Ishikawa (cell line): ENCODE measurements at regions not wholly inside any gene's neighbourhood (a gene's known extent, or its start where the extent isn't known, plus 50 kb on each side); places are given as distances from the start of the nearest gene placed in this dataset.

Experiments
- CEBPB ChIP-seq: IDR thresholded peaks from 2 replicates; pipeline ENCODE4 v1.6.1; 2012
- CREB1 ChIP-seq: IDR thresholded peaks from 2 replicates; pipeline ENCODE4 v1.6.1; 2012; ENCODE audit warnings: low read depth
- EGR1 ChIP-seq: IDR thresholded peaks from 2 replicates; pipeline ENCODE4 v1.6.1; 2012
- EP300 ChIP-seq: IDR thresholded peaks from 2 replicates; pipeline ENCODE4 v1.6.1; 2012; ENCODE audit warnings: borderline replicate concordance
- FOXM1 ChIP-seq: IDR thresholded peaks from 2 replicates; pipeline ENCODE4 v1.6.1; 2012; ENCODE audit warnings: low read depth, borderline replicate concordance
- NFIC ChIP-seq: IDR thresholded peaks from 2 replicates; pipeline ENCODE4 v1.6.1; 2012
- RAD21 ChIP-seq: IDR thresholded peaks from 2 replicates; pipeline ENCODE4 v1.6.1; 2012; ENCODE audit warnings: low read depth
- TAF1 ChIP-seq: IDR thresholded peaks from 2 replicates; pipeline ENCODE4 v1.6.1; 2012; ENCODE audit warnings: low read depth, mild to moderate bottlenecking
- TCF12 ChIP-seq: IDR thresholded peaks from 2 replicates; pipeline ENCODE4 v1.6.1; 2012; ENCODE audit warnings: low read depth
- TEAD4 ChIP-seq: IDR thresholded peaks from 2 replicates; pipeline ENCODE4 v1.6.1; 2012
- YY1 ChIP-seq: IDR thresholded peaks from 2 replicates; pipeline ENCODE4 v1.6.1; 2012; ENCODE audit warnings: low read depth
- ZBTB7A ChIP-seq: IDR thresholded peaks from 2 replicates; pipeline ENCODE4 v1.6.1; 2012; ENCODE audit warnings: low read depth
- TF ChIP-seq, protein P1 (sequence below): IDR thresholded peaks from 2 replicates; pipeline ENCODE4 v1.6.1; 2012
- TF ChIP-seq, protein P2 (sequence below): IDR thresholded peaks from 2 replicates; pipeline ENCODE4 v1.6.1; 2012
- TF ChIP-seq, protein P3 (sequence below): IDR thresholded peaks from 2 replicates; pipeline ENCODE4 v1.6.1; 2012; ENCODE audit warnings: low read depth, mild to moderate bottlenecking

DNA sequence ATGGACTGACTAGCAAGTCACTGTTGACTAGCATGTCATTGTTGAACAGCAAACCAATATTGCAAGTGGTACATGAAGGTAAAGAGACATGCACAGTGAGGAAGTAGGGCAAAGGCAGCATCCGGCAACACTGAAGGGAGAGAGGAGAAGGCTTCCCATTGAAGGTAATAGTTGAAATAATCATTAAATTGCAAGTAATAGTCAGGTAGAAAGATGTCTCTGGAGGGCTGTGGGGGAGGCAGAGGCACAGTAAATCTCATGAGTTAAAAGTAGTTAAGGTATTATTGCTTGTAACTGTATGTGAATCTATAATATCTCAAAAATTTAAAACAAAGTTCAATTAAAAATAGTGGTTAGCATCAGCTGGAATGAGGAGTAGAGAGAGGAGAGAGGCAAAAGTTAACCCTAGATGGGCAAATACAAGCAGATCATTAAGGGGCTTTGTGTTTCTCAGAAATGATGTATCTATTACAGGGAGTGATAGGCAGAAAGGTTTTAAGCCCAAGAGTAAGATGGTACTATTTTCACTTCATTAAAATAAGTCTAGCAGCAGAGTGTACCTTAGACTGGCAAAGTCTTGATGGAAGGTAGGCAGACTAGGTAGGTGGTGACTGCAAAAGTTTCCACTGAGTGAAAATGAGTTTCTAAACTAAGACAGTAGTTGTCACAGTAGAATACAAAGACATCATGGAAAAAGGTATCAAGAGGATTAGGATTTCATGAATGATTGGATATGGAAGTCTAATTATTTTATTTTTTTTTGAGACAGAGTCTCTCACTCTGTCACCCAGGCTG lies 776.6 kb downstream of the RAB28 start:
- TF ChIP-seq TCF12 (no peak), TAF1 (no peak), NFIC (no peak), YY1 (no peak)
- TF ChIP-seq, protein P1, sequence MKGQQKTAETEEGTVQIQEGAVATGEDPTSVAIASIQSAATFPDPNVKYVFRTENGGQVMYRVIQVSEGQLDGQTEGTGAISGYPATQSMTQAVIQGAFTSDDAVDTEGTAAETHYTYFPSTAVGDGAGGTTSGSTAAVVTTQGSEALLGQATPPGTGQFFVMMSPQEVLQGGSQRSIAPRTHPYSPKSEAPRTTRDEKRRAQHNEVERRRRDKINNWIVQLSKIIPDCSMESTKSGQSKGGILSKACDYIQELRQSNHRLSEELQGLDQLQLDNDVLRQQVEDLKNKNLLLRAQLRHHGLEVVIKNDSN = no peak

DNA sequence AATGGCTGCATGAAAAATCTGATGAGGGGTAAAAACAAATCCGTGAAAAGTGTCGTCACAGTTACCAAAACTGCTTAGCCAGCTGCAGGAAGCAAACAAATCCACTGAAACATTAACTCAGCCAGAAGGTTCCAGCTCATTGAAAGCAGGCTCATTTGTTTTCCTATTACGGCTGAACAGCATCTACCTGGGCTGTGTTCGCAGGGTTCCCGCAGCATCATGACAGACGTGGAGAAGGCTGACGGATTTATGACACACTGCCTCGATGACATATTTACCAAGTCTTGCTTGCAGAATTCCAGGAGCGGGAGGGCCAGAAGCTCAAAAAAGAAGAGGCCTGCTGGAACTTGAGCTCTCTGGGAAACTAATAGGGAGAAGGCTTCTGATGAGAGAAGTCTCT lies 781.1 kb downstream of the RAB28 start:
- TF ChIP-seq TEAD4 (no peak), EP300 (no peak), YY1 (no peak), TAF1 (no peak), ZBTB7A (no peak), NFIC (no peak), CEBPB (no peak), RAD21 (no peak), FOXM1 (no peak), EGR1 (no peak), CREB1 (no peak), TCF12 (no peak)
- TF ChIP-seq, protein P2, sequence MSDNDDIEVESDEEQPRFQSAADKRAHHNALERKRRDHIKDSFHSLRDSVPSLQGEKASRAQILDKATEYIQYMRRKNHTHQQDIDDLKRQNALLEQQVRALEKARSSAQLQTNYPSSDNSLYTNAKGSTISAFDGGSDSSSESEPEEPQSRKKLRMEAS = no peak
- TF ChIP-seq, protein P3, sequence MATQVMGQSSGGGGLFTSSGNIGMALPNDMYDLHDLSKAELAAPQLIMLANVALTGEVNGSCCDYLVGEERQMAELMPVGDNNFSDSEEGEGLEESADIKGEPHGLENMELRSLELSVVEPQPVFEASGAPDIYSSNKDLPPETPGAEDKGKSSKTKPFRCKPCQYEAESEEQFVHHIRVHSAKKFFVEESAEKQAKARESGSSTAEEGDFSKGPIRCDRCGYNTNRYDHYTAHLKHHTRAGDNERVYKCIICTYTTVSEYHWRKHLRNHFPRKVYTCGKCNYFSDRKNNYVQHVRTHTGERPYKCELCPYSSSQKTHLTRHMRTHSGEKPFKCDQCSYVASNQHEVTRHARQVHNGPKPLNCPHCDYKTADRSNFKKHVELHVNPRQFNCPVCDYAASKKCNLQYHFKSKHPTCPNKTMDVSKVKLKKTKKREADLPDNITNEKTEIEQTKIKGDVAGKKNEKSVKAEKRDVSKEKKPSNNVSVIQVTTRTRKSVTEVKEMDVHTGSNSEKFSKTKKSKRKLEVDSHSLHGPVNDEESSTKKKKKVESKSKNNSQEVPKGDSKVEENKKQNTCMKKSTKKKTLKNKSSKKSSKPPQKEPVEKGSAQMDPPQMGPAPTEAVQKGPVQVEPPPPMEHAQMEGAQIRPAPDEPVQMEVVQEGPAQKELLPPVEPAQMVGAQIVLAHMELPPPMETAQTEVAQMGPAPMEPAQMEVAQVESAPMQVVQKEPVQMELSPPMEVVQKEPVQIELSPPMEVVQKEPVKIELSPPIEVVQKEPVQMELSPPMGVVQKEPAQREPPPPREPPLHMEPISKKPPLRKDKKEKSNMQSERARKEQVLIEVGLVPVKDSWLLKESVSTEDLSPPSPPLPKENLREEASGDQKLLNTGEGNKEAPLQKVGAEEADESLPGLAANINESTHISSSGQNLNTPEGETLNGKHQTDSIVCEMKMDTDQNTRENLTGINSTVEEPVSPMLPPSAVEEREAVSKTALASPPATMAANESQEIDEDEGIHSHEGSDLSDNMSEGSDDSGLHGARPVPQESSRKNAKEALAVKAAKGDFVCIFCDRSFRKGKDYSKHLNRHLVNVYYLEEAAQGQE = no peak
- TF ChIP-seq, protein P1 = no peak

DNA sequence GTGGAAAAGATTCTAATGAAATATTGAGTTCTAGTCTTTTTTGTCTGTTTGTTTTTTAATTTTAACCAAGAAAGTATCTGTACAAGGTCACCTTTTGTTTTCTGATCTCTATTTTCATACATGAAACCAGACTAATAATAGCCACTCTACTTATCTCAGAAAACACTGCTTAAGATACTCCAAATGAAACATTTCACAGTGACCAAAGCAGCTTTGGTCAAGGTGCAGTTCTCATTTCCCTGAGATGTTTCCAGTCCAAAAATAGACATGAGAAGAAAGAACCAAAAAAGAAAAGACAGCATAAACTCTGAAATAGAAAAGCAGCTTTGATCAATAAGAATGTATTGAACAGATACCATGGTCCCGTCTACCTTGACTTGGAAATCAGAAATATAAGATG lies 782.8 kb downstream of the RAB28 start:
- no peak for TF ChIP-seq YY1
- no peak for TF ChIP-seq TEAD4
- TF ChIP-seq CEBPB = no peak
- TF ChIP-seq, protein P3 = no peak
- no peak for TF ChIP-seq TCF12
- no peak for TF ChIP-seq RAD21

DNA sequence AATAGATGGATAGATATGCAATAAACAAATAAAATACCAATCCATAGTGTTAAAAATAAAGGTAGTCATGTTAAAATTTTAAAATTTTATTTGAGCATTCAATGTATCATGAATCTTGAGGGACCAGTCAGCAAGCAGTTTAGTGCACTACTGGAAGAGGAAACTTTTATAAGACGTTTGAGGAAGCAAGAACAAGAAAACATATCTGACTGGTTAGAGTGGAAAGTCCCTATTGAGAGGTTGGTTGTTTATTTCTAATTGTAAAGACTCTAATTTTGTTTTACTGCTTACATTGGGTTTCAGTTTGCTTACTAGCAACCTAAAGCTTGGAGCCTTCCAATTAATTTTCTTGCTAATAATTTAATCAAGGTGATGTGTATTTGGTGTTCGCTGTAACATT lies 786.2 kb downstream of the RAB28 start:
- TF ChIP-seq RAD21 (no peak), ZBTB7A (no peak), CEBPB (no peak), CREB1 (no peak), FOXM1 (no peak), TEAD4 (no peak), NFIC (no peak), YY1 (no peak), EP300 (no peak), TCF12 (no peak), EGR1 (no peak)
- TF ChIP-seq, protein P2 = no peak
- TF ChIP-seq, protein P3 = no peak
- TF ChIP-seq, protein P1 = no peak
